H1 (cell line): ENCODE measurements at regions not wholly inside any gene's neighbourhood (a gene's known extent, or its start where the extent isn't known, plus 50 kb on each side); places are given as distances from the start of the nearest gene placed in this dataset.

Experiments used
- CBX8 ChIP-seq: fragments of 300-800, 300-1000 bp; sonication (generic); IDR thresholded peaks from 2 replicates; pipeline ENCODE4 v1.7.1; 2016; ENCODE audit warnings: low read depth, low read length, borderline replicate concordance
- RAD21 ChIP-seq, 2 experiments: IDR thresholded peaks in 1 of 2; conservative IDR thresholded peaks in 1 of 2; 2 replicates each; pipeline ENCODE4 v1.6.1; 2011; ENCODE audit warnings: low read depth in 2 of 2, low read length in 2 of 2, improper control_type of control experiment in 1 of 2, inconsistent platforms in 1 of 2, mild to moderate bottlenecking in 1 of 2, moderate library complexity in 1 of 2

- TF ChIP-seq RAD21 (IDR thresholded peaks at IDR 0.05 in 1 of 2, conservative IDR thresholded peaks at IDR 0.05 in 1 of 2; ENCODE audit: low read depth in 2 of 2, low read length in 2 of 2) (no peak), CBX8 (no peak)
These were observed 803.1 kb upstream of the WWC1 start (continued) for GRCh38 chr5:167488371-167488770.
